Hypothalamus (tissue), 51 donors: ENCODE measurements at regions not wholly inside any gene's neighbourhood (a gene's known extent, or its start where the extent isn't known, plus 50 kb on each side); places are given as distances from the start of the nearest gene placed in this dataset.

Source experiments
- DNase-seq, 51 donors: peaks; one replicate each; lab custom pipeline; 2025; lab: John Stamatoyannopoulos, UW

DNA sequence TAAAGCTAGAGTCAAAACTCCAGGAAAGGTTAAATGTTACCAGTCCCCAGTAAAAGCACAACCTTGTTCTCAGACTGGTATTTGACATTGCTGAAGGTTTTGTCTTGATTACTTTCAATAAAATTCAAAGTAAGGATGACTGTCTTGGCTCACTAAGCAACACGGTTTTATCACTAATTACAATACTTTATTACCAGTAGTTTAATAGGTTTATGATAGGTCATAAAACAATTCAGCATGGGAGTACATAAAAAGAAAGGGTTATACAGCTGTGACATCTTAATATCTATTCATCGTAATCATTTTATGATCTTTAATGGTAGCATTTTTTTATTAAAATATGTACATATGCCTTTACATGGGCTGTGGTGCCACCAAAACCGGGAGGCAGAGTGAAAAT lies 370.7 kb upstream of the IRX2 start:
- DNase-seq = no peak

- no peak for DNase-seq
Observed at GRCh38 chr5:3121813-3122212, 370.3 kb upstream of the IRX2 start.

- DNase-seq = no peak
Observed at GRCh38 chr5:3120028-3120427, 368.6 kb upstream of the IRX2 start.

- no peak for DNase-seq
Observed at GRCh38 chr5:3119435-3119834, 368.0 kb upstream of the IRX2 start.

GRCh38 chr5:3118340-3118739 lies 366.9 kb upstream of the IRX2 start:
- no peak for DNase-seq

DNA sequence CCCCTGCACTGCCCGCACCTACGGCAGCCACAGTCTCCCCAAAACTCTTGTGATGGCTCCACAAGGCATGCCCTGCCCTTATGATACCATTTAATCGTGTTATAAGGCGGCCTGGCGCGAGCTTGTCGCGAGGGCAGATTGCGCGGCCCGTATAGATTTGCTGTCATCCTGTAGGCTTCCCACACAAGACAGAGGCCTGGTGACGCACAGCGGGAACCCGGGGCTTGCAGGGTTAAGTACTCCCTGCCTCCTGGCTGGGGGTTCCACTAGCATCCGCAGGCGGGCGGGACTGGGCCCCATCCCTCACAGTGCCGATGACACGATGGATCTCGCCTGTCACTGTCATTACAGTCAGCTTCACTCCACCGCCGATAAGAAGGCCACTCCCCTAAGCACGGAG lies 364.9 kb upstream of the IRX2 start:
- no peak for DNase-seq

GRCh38 chr5:3114467-3114866 lies 363.0 kb upstream of the IRX2 start:
- DNase-seq = no peak

DNA sequence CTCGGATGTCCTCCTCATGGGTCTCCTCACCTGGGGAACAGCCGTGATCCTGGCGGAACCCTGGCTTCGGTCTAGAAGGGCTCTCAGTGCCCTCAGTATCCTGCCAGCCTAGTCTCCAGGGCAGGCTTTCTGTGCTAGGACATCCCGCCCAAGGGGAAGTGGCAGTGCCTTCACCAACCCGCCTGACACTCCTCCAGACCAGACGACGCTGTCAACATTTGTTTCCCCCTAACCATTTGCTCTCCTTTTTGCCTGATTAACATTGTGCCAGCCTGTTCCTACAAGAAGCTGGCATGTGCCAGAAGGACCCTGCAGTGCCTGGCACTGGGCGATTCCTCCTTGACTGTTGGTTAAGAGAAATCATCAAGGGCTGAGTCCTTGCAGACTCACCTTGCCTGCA lies 358.9 kb upstream of the IRX2 start:
- no peak for DNase-seq

DNA sequence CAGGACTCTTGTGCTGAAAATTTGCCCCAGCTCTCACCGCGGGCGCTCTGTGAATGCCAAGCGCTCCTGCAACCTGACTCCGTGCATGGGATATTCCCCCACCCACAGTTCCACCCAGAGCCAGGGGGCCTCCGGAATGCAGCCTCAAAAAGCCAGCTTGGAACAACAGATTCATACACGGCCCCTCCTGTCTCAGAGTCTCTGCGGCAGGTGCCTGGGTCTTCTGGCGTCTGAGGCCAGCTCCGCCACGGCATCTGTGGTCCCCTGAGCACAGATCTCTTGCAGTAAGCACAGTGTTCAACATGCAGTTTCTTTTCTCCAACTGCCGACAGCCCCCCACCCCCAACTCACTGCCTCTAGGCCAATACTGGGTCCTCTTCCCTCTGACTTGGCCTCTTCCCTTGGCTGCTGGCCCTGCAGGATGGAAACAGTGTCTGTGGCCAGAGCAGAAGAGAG lies 355.7 kb upstream of the IRX2 start:
- peak in 1 of 51 donors; percentile 14 for DNase-seq

GRCh38 chr5:3105581-3105980 lies 354.1 kb upstream of the IRX2 start:
- DNase-seq = no peak

DNA sequence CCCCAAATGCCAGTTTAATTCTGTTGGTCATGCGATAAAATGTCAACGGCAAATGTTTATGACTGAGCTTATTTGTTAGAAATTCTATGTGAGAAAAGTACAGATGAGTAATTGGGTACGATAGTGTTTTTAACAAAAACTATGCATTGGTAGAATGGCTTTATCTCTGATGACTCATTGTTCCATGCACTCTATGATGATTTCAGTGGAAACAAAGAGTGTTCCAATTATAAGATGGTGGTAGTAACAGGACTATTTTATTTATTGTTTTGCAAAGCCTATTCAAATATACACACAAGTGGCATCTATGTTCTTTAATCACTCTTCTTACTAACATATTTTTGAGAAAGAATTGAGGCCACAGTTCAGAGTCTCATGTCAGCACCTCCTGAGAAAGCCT lies 353.7 kb upstream of the IRX2 start:
- no peak for DNase-seq

DNA sequence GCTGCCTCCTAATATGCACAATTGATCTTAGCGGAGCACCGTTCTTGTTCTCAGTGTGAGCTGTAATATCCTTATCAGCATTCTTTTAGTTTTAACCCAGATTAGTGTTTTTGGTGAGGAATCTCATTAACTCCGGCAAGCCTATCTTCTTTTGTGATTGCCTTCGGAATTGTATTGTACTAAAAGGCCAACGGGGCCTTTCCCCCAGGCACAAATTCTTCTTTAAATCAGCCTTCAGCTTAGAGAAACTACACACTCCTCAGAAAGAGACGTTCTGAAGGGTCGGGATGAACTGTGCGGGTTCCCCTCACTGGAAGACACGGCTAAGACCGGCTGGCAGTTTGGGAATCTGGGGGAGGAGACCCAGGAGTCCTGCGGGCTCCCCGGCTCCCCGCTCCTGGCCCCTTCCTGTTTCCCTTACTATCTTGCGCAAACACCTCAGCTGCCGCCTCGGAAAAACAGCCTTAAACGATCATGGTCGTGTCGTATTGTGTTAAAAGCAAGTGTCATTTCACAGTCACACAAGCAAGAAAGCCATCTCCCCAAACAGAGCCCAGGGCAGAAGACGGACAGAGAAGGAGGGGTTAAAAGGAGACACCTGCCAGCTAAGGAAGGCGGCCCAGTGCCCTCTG lies 353.1 kb upstream of the IRX2 start:
- DNase-seq = no peak

DNA sequence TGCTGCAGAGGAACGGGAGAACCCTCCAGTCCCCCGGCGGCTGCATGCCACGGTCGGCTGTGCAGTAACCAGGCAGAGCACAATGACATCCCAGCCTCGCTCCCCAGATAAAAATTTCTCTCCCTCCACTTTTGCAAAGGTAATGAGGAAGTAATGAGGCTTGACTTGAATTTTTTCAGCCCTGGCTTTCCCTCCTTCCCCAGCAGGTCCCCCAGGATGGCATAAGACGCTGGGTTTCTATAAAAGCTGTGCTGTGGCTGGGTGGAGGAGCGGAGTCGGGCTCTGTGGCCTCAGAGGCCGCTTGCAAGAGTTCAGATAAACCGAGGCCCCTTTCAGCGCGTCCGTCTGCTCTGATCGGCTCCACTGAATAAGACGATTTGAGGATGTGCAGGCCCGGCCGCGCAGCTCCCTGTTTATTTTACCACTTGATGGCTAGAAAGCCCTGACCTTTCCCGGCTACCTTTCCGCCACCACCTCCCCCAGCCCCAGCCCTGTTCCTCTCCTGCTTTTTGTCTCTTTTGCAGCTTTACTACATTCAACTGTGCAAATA lies 351.9 kb upstream of the IRX2 start:
- DNase-seq = no peak

DNA sequence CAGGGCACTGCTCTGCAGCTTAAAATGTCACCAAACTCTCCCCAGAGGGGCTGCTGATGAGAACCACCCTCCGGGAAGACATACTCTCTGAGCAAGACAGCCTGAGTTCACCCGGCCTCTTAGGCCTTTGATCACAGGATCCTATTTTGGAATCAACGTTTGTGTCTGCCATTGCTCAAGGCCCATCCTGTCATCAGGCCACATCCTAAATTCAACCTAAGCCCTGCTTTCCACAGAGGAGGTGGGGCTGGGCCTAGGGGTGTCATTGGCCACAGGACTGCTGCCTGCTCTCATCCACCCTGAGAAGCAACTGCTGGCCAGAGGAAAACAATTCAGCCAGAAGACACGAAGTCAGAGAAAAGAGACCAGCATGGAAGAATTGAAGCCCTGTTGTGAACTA lies 351.1 kb upstream of the IRX2 start:
- DNase-seq = no peak

- no peak for DNase-seq
Observed at GRCh38 chr5:3101561-3101960, 350.1 kb upstream of the IRX2 start.

- DNase-seq = no peak
Observed at GRCh38 chr5:3100921-3101551, 349.6 kb upstream of the IRX2 start.

DNA sequence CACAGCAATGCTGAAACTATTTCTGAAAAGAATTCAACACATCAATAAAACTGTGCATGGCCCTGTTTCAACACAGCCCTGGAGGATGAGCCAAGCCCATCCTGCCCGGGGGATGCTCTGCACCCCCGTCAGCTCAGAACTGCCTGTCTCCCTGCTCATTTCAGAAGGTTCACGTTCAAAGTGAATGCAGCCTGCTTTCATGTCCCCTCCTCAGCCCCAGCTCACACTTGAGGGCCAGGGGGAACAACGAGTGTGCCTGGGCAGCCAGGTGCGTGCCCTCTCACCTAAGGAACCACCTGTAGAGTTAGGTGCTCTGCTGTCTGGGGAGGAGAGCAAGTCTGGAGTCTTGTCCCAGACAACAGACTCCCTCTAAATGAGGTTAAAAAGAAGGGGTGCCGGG lies 348.5 kb upstream of the IRX2 start:
- DNase-seq = no peak

- no peak for DNase-seq
Observed at GRCh38 chr5:3099526-3099925, 348.0 kb upstream of the IRX2 start.

DNA sequence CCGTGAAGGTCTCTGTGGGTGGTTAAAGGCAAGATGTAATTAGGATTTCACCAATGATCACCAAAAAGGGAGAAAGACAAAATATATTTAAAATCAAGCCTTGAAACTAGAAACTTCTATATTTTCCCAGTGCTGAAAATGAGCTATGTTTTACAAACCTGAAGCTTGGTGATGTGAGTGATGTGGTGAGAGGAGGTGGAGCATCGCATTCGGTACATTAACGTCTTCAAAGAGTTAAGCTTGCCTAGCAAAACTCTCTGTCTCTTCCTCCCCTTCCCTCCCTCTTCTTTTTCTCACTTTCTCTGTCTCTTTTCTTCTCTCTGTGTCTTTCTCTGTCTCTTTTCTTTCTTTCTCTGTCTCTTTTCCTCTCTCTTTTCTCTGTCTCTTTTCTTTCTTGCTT lies 347.3 kb upstream of the IRX2 start:
- no peak for DNase-seq

- no peak for DNase-seq
Observed at GRCh38 chr5:3092664-3093063, 341.2 kb upstream of the IRX2 start.

DNA sequence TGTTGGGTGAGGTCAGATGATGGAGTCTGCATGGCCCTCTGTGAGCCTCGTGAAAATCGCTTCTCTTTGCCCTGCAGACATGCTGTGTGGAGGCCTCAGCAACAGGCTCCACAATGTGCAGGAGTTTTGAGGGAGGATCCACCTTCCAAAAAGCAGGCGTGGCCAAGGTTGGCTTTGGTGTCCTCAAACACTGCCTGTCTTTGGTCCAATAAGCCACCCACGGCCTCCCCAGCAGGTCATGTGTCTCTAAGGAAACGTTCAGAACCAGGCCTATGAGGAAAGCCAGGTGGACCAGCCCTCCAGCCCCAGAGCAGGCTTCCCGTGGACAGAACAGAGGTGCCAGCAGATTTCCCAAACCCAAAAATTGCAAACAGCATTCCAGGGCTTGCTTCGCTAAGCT lies 340.7 kb upstream of the IRX2 start:
- DNase-seq = no peak

DNA sequence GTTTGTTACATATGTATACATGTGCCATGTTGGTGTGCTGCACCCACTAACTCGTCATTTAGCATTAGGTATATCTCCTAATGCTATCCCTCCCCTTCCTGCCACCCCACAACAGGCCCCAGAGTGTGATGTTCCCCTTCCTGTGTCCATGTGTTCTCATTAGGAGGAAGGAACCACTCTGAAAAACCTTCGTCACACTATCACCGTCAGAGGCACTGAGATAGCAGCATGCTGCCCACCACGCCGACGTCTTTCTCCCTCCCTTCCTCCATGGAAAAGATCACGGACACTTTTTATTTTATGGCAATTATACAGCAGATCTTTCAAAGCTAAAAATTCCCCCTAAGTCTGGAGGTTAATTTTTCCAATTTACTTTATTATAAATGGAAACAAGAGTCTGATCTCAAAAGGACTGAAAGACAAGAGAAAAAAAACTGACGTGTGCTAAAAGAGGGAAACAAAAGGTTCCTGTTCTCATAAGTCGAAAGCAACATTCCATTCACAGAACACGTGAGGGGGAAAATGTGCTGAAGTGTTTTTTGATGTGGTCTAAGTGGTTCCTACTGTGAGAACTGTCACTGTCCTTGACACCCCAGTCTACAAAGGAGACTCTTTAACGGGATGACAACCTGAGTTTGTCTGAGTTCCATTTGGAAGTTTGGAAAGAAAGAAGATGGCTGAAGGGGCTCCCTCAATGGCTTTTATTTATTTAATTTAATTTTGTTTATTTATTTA lies 339.7 kb upstream of the IRX2 start:
- no peak for DNase-seq
